K562 (cell line): ENCODE measurements at regions not wholly inside any gene's neighbourhood (a gene's known extent, or its start where the extent isn't known, plus 50 kb on each side); places are given as distances from the start of the nearest gene placed in this dataset.

Experiments used
- ATAC-seq: fragments of 200-7000 bp; cut with Tn5 transposase; 3 replicates; pipeline ENCODE4 v1.9.1; 2020; ENCODE audit warnings: moderate library complexity
- BruUV-seq: library from RNA; stranded (reverse); fragments of 400-500 nt; replicated peaks from 2 replicates; lab custom pipeline; 2021; lab: Mats Ljungman, UMichigan
- CTCF ChIA-PET: fragments of 300-600 bp; formaldehyde crosslinking; extraction: SDS; loops from one replicate; lab custom pipeline; 2021; ENCODE audit warnings: low intra/inter-chr PET ratio; lab: Yijun Ruan, JAX
- POLR2A ChIA-PET: fragments of 300-600, 350-650 bp; sonication (Branson Sonifier 250); formaldehyde crosslinking; extraction: SDS; loops from one replicate; lab custom pipeline; 2021; ENCODE audit warnings: antibody characterized with exemption, inconsistent platforms; lab: Yijun Ruan, JAX
- DNase-seq, 4 experiments: peaks; one replicate each; pipeline versions ENCODE4 v3.0.0 to v3.0.0-alpha.2; 2011 to 2018; ENCODE audit warnings: low spot score in 3 of 4, mixed read lengths in 3 of 4; ENCODE audit errors: extremely low read depth in 1 of 4
- FAIRE-seq: peaks from 2 replicates; lab custom pipeline; 2011; peaks lifted over from hg19 to GRCh38; lab: Jason Lieb, UNC
- H2AFZ ChIP-seq: 2 replicates; pipeline ENCODE4 v1.6.0; 2011; ENCODE audit warnings: low read depth, low read length, control low read depth, inconsistent platforms
- H3K27ac ChIP-seq: fragments of 200-600 bp; 3 replicates; pipeline ENCODE4 v1.8.0; 2011; ENCODE audit warnings: low read depth, mild to moderate bottlenecking, control low read depth, inconsistent platforms, low read length, moderate library complexity, mixed read lengths; ENCODE audit errors: extremely low read depth
- H3K27me3 ChIP-seq, 2 experiments: fragments of 300-600 bp in 1 of 2; 2 replicates in 1 of 2; 3 replicates in 1 of 2; pipeline versions ENCODE4 v1.6.0 to v1.8.0; 2011; ENCODE audit warnings: inconsistent platforms in 2 of 2, low read length in 2 of 2, mild to moderate bottlenecking in 1 of 2, mixed read lengths in 1 of 2, moderate library complexity in 1 of 2; ENCODE audit not compliant: control insufficient read depth in 2 of 2, insufficient read depth in 2 of 2
- H3K36me3 ChIP-seq: fragments of 300-600 bp; 3 replicates; pipeline ENCODE4 v1.8.0; 2011; ENCODE audit warnings: mild to moderate bottlenecking, low read length, inconsistent platforms; ENCODE audit not compliant: control insufficient read depth, insufficient read depth
- H3K4me1 ChIP-seq, 2 experiments: fragments of 200-600 bp in 1 of 2; replicated peaks in 1 of 2; 2 replicates in 1 of 2; 3 replicates in 1 of 2; pipeline versions ENCODE4 v1.5.1 to v1.8.0; 2011; ENCODE audit warnings: inconsistent platforms in 2 of 2, low read length in 2 of 2, mild to moderate bottlenecking in 1 of 2, mixed read lengths in 1 of 2, moderate library complexity in 1 of 2; ENCODE audit not compliant: control insufficient read depth in 2 of 2, insufficient read depth in 2 of 2
- H3K4me2 ChIP-seq: 2 replicates; pipeline ENCODE4 v1.6.1; 2011; ENCODE audit warnings: low read length, control low read depth, inconsistent platforms, mixed read lengths; ENCODE audit not compliant: insufficient read depth
- H3K4me3 ChIP-seq: fragments of 200-600 bp; sonication (generic), shearing (Covaris generic); 2 replicates; pipeline ENCODE4 v1.5.1; 2016; ENCODE audit warnings: control low read depth, inconsistent platforms
- H3K79me2 ChIP-seq: fragments of 200-600 bp; 3 replicates; pipeline ENCODE4 v1.8.0; 2011; ENCODE audit warnings: low read length, inconsistent platforms; ENCODE audit not compliant: control insufficient read depth, insufficient read depth
- H3K9ac ChIP-seq, 2 experiments: 2 replicates each; pipeline versions ENCODE4 v1.6.0 to v1.6.1; 2011; ENCODE audit warnings: low read depth in 2 of 2, low read length in 2 of 2, control low read depth in 1 of 2, inconsistent platforms in 1 of 2, mild to moderate bottlenecking in 1 of 2, mixed read lengths in 1 of 2; ENCODE audit not compliant: insufficient read depth in 1 of 2
- H3K9me1 ChIP-seq: one replicate; pipeline ENCODE4 v1.6.0; 2011; ENCODE audit warnings: inconsistent platforms, mild to moderate bottlenecking, low read length, moderate library complexity; ENCODE audit not compliant: control insufficient read depth, insufficient read depth
- H3K9me3 ChIP-seq: replicated peaks from 2 replicates; pipeline ENCODE4 v1.5.1; 2011; ENCODE audit warnings: low read depth, low read length, inconsistent platforms; ENCODE audit not compliant: control insufficient read depth, insufficient read depth
- H4K20me1 ChIP-seq: replicated peaks from 2 replicates; pipeline ENCODE4 v1.6.1; 2011; ENCODE audit warnings: low read length, inconsistent platforms, mixed read lengths; ENCODE audit not compliant: control insufficient read depth, insufficient read depth
- CBFA2T3 ChIP-seq: fragments of 450-650 bp; IDR thresholded peaks from 2 replicates; pipeline ENCODE4 v1.6.1; 2017
- CHD2 ChIP-seq: IDR thresholded peaks from 2 replicates; pipeline ENCODE4 v1.6.1; 2011; ENCODE audit warnings: low read depth, low read length
- DDX20 ChIP-seq: fragments of 450-650 bp; IDR thresholded peaks from 2 replicates; pipeline ENCODE4 v1.6.1; 2016; ENCODE audit warnings: missing genetic modification characterization, low read depth, mild to moderate bottlenecking, missing compliant biosample characterization, moderate library complexity
- FUS ChIP-seq: fragments of 200-400 bp; formaldehyde crosslinking; optimal IDR thresholded peaks from 2 replicates; pipeline ENCODE3; 2017; ENCODE audit warnings: low read depth, low read length
- HMGN3 ChIP-seq: IDR thresholded peaks from 2 replicates; pipeline ENCODE4 v1.6.1; 2011; ENCODE audit warnings: borderline replicate concordance, low read depth, mild to moderate bottlenecking, mixed read lengths, low read length; ENCODE audit not compliant: insufficient read length; ENCODE audit errors: extremely low read depth
- HNRNPL ChIP-seq: fragments of 200-400 bp; formaldehyde crosslinking; IDR thresholded peaks from 2 replicates; pipeline ENCODE4 v1.6.1; 2017; ENCODE audit warnings: low read depth, mild to moderate bottlenecking, low read length
- KLF10 ChIP-seq: fragments of 250-450 bp; sonication (Bioruptor Pico); IDR thresholded peaks from 2 replicates; pipeline ENCODE4 v1.6.1; 2021; ENCODE audit warnings: matching md5 sums
- MEF2A ChIP-seq: IDR thresholded peaks from 2 replicates; pipeline ENCODE4 v1.6.1; 2011; ENCODE audit warnings: low read depth, mild to moderate bottlenecking, low read length, moderate library complexity; ENCODE audit not compliant: control insufficient read depth
- MTA2 ChIP-seq: fragments of 450-650 bp; IDR thresholded peaks from 2 replicates; pipeline ENCODE4 v1.6.1; 2016; ENCODE audit warnings: low read depth
- MXD1 ChIP-seq: fragments of 250-450 bp; sonication (Bioruptor Pico); IDR thresholded peaks from 2 replicates; pipeline ENCODE4 v1.8.0; 2021; ENCODE audit warnings: borderline replicate concordance, mild to moderate bottlenecking, moderate library complexity; ENCODE audit not compliant: poor library complexity, severe bottlenecking
- MXI1 ChIP-seq: IDR thresholded peaks from 2 replicates; pipeline ENCODE4 v1.6.1; 2011; ENCODE audit warnings: low read depth, mild to moderate bottlenecking, improper control_type of control experiment, low read length
- POLR2A ChIP-seq: fragments of 450-650 bp; conservative IDR thresholded peaks from 2 replicates; pipeline ENCODE4 v1.6.1; 2016
- SMARCE1 ChIP-seq: fragments of 450-650 bp; IDR thresholded peaks from 2 replicates; pipeline ENCODE4 v1.7.1; 2016; ENCODE audit warnings: mild to moderate bottlenecking
- THAP12 ChIP-seq: fragments of 250-450 bp; sonication (Bioruptor Pico); IDR thresholded peaks from 2 replicates; pipeline ENCODE4 v1.9.0; 2021; ENCODE audit warnings: mild to moderate bottlenecking, inconsistent platforms
- ZC3H8 ChIP-seq: fragments of 450-650 bp; IDR thresholded peaks from 2 replicates; pipeline ENCODE4 v1.6.1; 2017
- ZFX ChIP-seq: sonication (generic); formaldehyde crosslinking; IDR thresholded peaks from 2 replicates; pipeline ENCODE4 v1.8.0; 2022; ENCODE audit warnings: mild to moderate bottlenecking, missing genetic modification reagents, moderate library complexity
- ZKSCAN3 ChIP-seq: fragments of 250-450 bp; sonication (Bioruptor Pico); IDR thresholded peaks from 2 replicates; pipeline ENCODE4 v1.4.0; 2020
- ZNF384 ChIP-seq: IDR thresholded peaks from 2 replicates; pipeline ENCODE4 v1.6.1; 2012; ENCODE audit warnings: low read depth, low read length, improper control_type of control experiment
- in situ Hi-C: fragments of 300-500 bp; cut with MboI; formaldehyde crosslinking; loops from 4 replicates; pipeline ENCODE4 v1.15.0; 2018; ENCODE audit warnings: inconsistent platforms, mixed read lengths
- intact Hi-C: fragments of 100-400 bp; cut with micrococcal nuclease; formaldehyde crosslinking; loops from 2 replicates; pipeline ENCODE4 v1.14.2; 2022
- TF ChIP-seq, protein P1 (sequence below): fragments of 450-650 bp; formaldehyde crosslinking; IDR thresholded peaks from 2 replicates; pipeline ENCODE4 v1.4.0; 2020; ENCODE audit warnings: mild to moderate bottlenecking
- TF ChIP-seq, protein P2 (sequence below): sonication (generic); formaldehyde crosslinking; IDR thresholded peaks from 2 replicates; pipeline ENCODE4 v1.8.0; 2022; ENCODE audit warnings: mild to moderate bottlenecking, missing genetic modification reagents

- H3K9me3 ChIP-seq, result no peaks in the 10 kb centered on the region
- no peaks in the 10 kb centered on the region for H3K27me3 ChIP-seq
- no peaks in the 10 kb centered on the region for H3K4me1 ChIP-seq
- no peaks in the 10 kb centered on the region for H3K79me2 ChIP-seq
- no peaks in the 10 kb centered on the region for H3K9me1 ChIP-seq
- no TSS peak for BruUV-seq
- FAIRE-seq (no peak), DNase-seq (no peak), ATAC-seq (no peak)
- H4K20me1 ChIP-seq, result no peaks in the 10 kb centered on the region
- ChIA-PET CTCF (no interaction called here), POLR2A (no interaction called here)
- no peak overlapping the region for H3K27ac ChIP-seq
- no peak overlapping the region for H2AFZ ChIP-seq
- no peaks in the 10 kb centered on the region for H3K36me3 ChIP-seq
- intact Hi-C loops (no loop called here), in situ Hi-C loops (no loop called here)
- no peak for TF ChIP-seq SMARCE1
- no peak for TF ChIP-seq MXI1
- no peak for TF ChIP-seq MXD1
- TF ChIP-seq ZFX (CRISPR knock-in tag), result no peak
- no peak for TF ChIP-seq ZKSCAN3 (CRISPR knock-in tag)
- no peak for TF ChIP-seq HMGN3
- no peak for TF ChIP-seq CBFA2T3
- TF ChIP-seq FUS, result no peak
- no peak for TF ChIP-seq MEF2A
- no peak for TF ChIP-seq HNRNPL
- no peak for TF ChIP-seq CHD2
- no peak for TF ChIP-seq THAP12
- TF ChIP-seq ZNF384, result no peak
- TF ChIP-seq, protein P1, sequence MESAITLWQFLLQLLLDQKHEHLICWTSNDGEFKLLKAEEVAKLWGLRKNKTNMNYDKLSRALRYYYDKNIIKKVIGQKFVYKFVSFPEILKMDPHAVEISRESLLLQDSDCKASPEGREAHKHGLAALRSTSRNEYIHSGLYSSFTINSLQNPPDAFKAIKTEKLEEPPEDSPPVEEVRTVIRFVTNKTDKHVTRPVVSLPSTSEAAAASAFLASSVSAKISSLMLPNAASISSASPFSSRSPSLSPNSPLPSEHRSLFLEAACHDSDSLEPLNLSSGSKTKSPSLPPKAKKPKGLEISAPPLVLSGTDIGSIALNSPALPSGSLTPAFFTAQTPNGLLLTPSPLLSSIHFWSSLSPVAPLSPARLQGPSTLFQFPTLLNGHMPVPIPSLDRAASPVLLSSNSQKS (CRISPR knock-in tag), result no peak
- no peak for TF ChIP-seq KLF10 (CRISPR knock-in tag)
- TF ChIP-seq MTA2, result no peak
- TF ChIP-seq ZC3H8, result no peak
- TF ChIP-seq, protein P2, sequence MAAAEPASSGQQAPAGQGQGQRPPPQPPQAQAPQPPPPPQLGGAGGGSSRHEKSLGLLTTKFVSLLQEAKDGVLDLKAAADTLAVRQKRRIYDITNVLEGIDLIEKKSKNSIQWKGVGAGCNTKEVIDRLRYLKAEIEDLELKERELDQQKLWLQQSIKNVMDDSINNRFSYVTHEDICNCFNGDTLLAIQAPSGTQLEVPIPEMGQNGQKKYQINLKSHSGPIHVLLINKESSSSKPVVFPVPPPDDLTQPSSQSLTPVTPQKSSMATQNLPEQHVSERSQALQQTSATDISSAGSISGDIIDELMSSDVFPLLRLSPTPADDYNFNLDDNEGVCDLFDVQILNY (CRISPR knock-in tag), result no peak
- no peak for TF ChIP-seq DDX20
- no peak for TF ChIP-seq POLR2A
- no peak overlapping the region for H3K4me3 ChIP-seq
- no peak overlapping the region for H3K4me2 ChIP-seq
- no peak overlapping the region for H3K9ac ChIP-seq
Measured at GRCh38 chr4:58760737-58761136, 1650.6 kb upstream of the IGFBP7 start.
